Kidney (tissue), 13 donors: ENCODE measurements at regions not wholly inside any gene's neighbourhood (a gene's known extent, or its start where the extent isn't known, plus 50 kb on each side); places are given as distances from the start of the nearest gene placed in this dataset.

Experiments
- DNase-seq, 5 donors: peaks; one replicate each; pipeline ENCODE4 v3.0.0-alpha.2; 2013 to 2020
- FAIRE-seq: peaks from 2 replicates; lab custom pipeline; 2012; peaks lifted over from hg19 to GRCh38; lab: Jason Lieb, UNC
- H3K27ac ChIP-seq, 2 donors: one replicate each; pipeline ENCODE4 v1.7.0; 2013; ENCODE audit warnings: low read depth in 2 of 2, low read length in 2 of 2, inconsistent platforms in 1 of 2
- H3K27me3 ChIP-seq: one replicate; pipeline ENCODE4 v1.7.1; 2013; ENCODE audit warnings: low read length, inconsistent platforms; ENCODE audit not compliant: control insufficient read depth, insufficient read depth
- H3K36me3 ChIP-seq, 3 donors: one replicate each; pipeline versions ENCODE4 v1.7.0 to v1.7.1; 2013; ENCODE audit warnings: low read length in 3 of 3, control low read depth in 1 of 3, inconsistent platforms in 1 of 3; ENCODE audit not compliant: insufficient read depth in 3 of 3, control insufficient read depth in 2 of 3
- H3K4me1 ChIP-seq, 3 donors: one replicate each; pipeline versions ENCODE4 v1.7.0 to v1.7.1; 2013; ENCODE audit warnings: low read length in 3 of 3, inconsistent platforms in 1 of 3, low read depth in 1 of 3; ENCODE audit not compliant: control insufficient read depth in 2 of 3, insufficient read depth in 2 of 3
- H3K4me3 ChIP-seq, 3 donors: one replicate each; pipeline versions ENCODE4 v1.7.0 to v1.8.1; 2013; ENCODE audit warnings: low read length in 3 of 3, control low read depth in 1 of 3, inconsistent platforms in 1 of 3
- H3K9ac ChIP-seq, 3 donors: one replicate each; pipeline versions ENCODE4 v1.7.0 to v1.7.1; 2013; ENCODE audit warnings: low read length in 3 of 3, control low read depth in 1 of 3, inconsistent platforms in 1 of 3
- H3K9me3 ChIP-seq, 3 donors: one replicate each; pipeline versions ENCODE4 v1.7.0 to v1.7.1; 2013; ENCODE audit warnings: low read length in 3 of 3, control low read depth in 1 of 3, inconsistent platforms in 1 of 3; ENCODE audit not compliant: control insufficient read depth in 2 of 3, insufficient read depth in 1 of 3
- CTCF ChIP-seq: IDR thresholded peaks from 3 replicates; pipeline ENCODE4 v1.5.1; 2012; ENCODE audit warnings: mild to moderate bottlenecking, moderate library complexity, borderline replicate concordance; ENCODE audit not compliant: insufficient read depth; ENCODE audit errors: extremely low read depth
- intact Hi-C: fragments of 100-400 bp; cut with DNase I; formaldehyde crosslinking; loops from one replicate; pipeline ENCODE4 v1.11.1; 2022
- donor health status: control.
- donor health status: control.
- donor health status: control.
- donor health status: control.
- donor health status: control.
- donor health status: DM: yes; HTN: yes; CAD: no.
- donor health status: Normal renal cell carcinoma (clear cell type).

- DNase-seq (no peak), FAIRE-seq (no peak)
- Histone ChIP-seq H3K27me3 (no peaks in the 10 kb centered on the region), H3K4me1 (no peaks in the 10 kb centered on the region), H3K9me3 (no peaks in the 10 kb centered on the region), H3K27ac (no peak overlapping the region), H3K4me3 (no peak overlapping the region), H3K36me3 (no peaks in the 10 kb centered on the region), H3K9ac (no peak overlapping the region)
- intact Hi-C loops = no loop called here
- TF ChIP-seq CTCF = no peak
Measured at GRCh38 chr6:40966860-40967259, 72.2 kb downstream of the UNC5CL start.

GRCh38 chr6:40965046-40965445 lies 74.0 kb downstream of the UNC5CL start:
- intact Hi-C loops = no loop called here
- no peak for FAIRE-seq

GRCh38 chr6:40963019-40963418 lies 76.0 kb downstream of the UNC5CL start:
- Histone ChIP-seq H3K36me3 (no peaks in the 10 kb centered on the region), H3K9me3 (no peaks in the 10 kb centered on the region), H3K4me1 (no peaks in the 10 kb centered on the region), H3K27ac (no peak overlapping the region), H3K27me3 (no peaks in the 10 kb centered on the region), H3K9ac (no peak overlapping the region), H3K4me3 (no peak overlapping the region)
- no peak for TF ChIP-seq CTCF
- DNase-seq (no peak), FAIRE-seq (no peak)
- intact Hi-C loops = no loop called here

More at GRCh38 chr6:40965046-40965445, 74.0 kb downstream of the UNC5CL start:
- DNase-seq = no peak
- no peaks in the 10 kb centered on the region for H3K36me3 ChIP-seq
- no peak for TF ChIP-seq CTCF
- no peaks in the 10 kb centered on the region for H3K9me3 ChIP-seq
- H3K9ac ChIP-seq = no peak overlapping the region
- H3K27me3 ChIP-seq = no peaks in the 10 kb centered on the region
- no peak overlapping the region for H3K4me3 ChIP-seq
- H3K4me1 ChIP-seq = no peaks in the 10 kb centered on the region
- no peak overlapping the region for H3K27ac ChIP-seq

- TF ChIP-seq CTCF = no peak
- no peaks in the 10 kb centered on the region for H3K27me3 ChIP-seq
- H3K36me3 ChIP-seq = no peaks in the 10 kb centered on the region
- no peaks in the 10 kb centered on the region for H3K9me3 ChIP-seq
- DNase-seq (no peak), FAIRE-seq (no peak)
- H3K27ac ChIP-seq = no peak overlapping the region
- intact Hi-C loops = no loop called here
- no peak overlapping the region for H3K4me3 ChIP-seq
- H3K4me1 ChIP-seq = no peaks in the 10 kb centered on the region
- H3K9ac ChIP-seq = no peak overlapping the region
Measured at GRCh38 chr6:40962241-40962640, 76.8 kb downstream of the UNC5CL start.
